ENCODE measurements at regions not wholly inside any gene's neighbourhood (a gene's known extent, or its start where the extent isn't known, plus 50 kb on each side); places are given as distances from the start of the nearest gene placed in this dataset.

DNA sequence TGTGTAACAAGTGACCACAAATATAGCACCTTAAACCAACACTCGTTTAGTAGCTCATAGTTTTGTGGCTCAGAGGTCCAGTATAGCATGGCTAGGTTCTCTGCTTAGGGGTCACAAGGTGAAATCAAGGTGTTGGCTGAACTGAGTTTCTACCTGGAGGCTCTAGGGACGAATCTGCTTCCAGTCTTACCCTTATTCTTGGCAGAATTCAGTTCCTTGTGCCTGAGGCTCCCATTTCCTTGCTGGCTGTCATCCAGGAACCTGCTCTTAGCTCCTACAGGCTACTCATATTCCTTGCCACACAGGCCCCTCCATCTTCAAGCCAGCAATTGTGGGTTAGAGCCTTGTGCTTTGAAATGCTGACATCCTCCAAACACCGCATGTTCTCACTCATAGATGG, 212.3 kb upstream of the CDH13 start:
- TF ChIP-seq SOX6 (IDR thresholded peaks at IDR 0.05): no peak
- no peak for TF ChIP-seq SOX6 (CRISPR knock-in tag; IDR thresholded peaks at IDR 0.05)
- TF ChIP-seq U2AF1 (optimal IDR thresholded peaks at IDR 0.05; ENCODE audit: low read depth, low read length): no peak
- TF ChIP-seq KDM1A (CRISPR knock-in tag; IDR thresholded peaks at IDR 0.05): no peak
- TF ChIP-seq MIER2 (CRISPR knock-in tag; IDR thresholded peaks at IDR 0.05): no peak
- TF ChIP-seq, protein P1, sequence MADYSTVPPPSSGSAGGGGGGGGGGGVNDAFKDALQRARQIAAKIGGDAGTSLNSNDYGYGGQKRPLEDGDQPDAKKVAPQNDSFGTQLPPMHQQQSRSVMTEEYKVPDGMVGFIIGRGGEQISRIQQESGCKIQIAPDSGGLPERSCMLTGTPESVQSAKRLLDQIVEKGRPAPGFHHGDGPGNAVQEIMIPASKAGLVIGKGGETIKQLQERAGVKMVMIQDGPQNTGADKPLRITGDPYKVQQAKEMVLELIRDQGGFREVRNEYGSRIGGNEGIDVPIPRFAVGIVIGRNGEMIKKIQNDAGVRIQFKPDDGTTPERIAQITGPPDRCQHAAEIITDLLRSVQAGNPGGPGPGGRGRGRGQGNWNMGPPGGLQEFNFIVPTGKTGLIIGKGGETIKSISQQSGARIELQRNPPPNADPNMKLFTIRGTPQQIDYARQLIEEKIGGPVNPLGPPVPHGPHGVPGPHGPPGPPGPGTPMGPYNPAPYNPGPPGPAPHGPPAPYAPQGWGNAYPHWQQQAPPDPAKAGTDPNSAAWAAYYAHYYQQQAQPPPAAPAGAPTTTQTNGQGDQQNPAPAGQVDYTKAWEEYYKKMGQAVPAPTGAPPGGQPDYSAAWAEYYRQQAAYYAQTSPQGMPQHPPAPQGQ (CRISPR knock-in tag; IDR thresholded peaks at IDR 0.05; ENCODE audit: borderline replicate concordance): no peak
- TF ChIP-seq, protein P2, sequence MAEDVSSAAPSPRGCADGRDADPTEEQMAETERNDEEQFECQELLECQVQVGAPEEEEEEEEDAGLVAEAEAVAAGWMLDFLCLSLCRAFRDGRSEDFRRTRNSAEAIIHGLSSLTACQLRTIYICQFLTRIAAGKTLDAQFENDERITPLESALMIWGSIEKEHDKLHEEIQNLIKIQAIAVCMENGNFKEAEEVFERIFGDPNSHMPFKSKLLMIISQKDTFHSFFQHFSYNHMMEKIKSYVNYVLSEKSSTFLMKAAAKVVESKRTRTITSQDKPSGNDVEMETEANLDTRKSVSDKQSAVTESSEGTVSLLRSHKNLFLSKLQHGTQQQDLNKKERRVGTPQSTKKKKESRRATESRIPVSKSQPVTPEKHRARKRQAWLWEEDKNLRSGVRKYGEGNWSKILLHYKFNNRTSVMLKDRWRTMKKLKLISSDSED (CRISPR knock-in tag; IDR thresholded peaks at IDR 0.05): no peak
- TF ChIP-seq, protein P3, sequence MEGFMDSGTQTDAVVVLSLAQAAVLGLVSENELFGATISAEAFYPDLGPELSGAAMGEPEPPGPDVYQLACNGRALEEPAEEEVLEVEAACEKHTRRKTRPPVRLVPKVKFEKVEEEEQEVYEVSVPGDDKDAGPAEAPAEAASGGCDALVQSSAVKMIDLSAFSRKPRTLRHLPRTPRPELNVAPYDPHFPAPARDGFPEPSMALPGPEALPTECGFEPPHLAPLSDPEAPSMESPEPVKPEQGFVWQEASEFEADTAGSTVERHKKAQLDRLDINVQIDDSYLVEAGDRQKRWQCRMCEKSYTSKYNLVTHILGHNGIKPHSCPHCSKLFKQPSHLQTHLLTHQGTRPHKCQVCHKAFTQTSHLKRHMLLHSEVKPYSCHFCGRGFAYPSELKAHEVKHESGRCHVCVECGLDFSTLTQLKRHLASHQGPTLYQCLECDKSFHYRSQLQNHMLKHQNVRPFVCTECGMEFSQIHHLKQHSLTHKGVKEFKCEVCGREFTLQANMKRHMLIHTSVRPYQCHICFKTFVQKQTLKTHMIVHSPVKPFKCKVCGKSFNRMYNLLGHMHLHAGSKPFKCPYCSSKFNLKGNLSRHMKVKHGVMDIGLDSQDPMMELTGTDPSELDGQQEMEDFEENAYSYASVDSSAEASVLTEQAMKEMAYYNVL (CRISPR knock-in tag; IDR thresholded peaks at IDR 0.05; ENCODE audit: borderline replicate concordance): no peak
- TF ChIP-seq, protein P4, sequence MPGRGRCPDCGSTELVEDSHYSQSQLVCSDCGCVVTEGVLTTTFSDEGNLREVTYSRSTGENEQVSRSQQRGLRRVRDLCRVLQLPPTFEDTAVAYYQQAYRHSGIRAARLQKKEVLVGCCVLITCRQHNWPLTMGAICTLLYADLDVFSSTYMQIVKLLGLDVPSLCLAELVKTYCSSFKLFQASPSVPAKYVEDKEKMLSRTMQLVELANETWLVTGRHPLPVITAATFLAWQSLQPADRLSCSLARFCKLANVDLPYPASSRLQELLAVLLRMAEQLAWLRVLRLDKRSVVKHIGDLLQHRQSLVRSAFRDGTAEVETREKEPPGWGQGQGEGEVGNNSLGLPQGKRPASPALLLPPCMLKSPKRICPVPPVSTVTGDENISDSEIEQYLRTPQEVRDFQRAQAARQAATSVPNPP (CRISPR knock-in tag; IDR thresholded peaks at IDR 0.05): no peak
- no peak for TF ChIP-seq ZNF331 (CRISPR knock-in tag; IDR thresholded peaks at IDR 0.05)
- TF ChIP-seq, protein P5, sequence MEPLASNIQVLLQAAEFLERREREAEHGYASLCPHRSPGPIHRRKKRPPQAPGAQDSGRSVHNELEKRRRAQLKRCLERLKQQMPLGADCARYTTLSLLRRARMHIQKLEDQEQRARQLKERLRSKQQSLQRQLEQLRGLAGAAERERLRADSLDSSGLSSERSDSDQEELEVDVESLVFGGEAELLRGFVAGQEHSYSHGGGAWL (CRISPR knock-in tag; IDR thresholded peaks at IDR 0.05): no peak
- TF ChIP-seq TRIM24 (CRISPR knock-in tag; IDR thresholded peaks at IDR 0.05): no peak
- TF ChIP-seq, protein P6, sequence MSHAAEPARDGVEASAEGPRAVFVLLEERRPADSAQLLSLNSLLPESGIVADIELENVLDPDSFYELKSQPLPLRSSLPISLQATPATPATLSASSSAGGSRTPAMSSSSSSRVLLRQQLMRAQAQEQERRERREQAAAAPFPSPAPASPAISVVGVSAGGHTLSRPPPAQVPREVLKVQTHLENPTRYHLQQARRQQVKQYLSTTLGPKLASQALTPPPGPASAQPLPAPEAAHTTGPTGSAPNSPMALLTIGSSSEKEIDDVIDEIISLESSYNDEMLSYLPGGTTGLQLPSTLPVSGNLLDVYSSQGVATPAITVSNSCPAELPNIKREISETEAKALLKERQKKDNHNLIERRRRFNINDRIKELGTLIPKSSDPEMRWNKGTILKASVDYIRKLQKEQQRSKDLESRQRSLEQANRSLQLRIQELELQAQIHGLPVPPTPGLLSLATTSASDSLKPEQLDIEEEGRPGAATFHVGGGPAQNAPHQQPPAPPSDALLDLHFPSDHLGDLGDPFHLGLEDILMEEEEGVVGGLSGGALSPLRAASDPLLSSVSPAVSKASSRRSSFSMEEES (CRISPR knock-in tag; IDR thresholded peaks at IDR 0.05): no peak
- no peak for TF ChIP-seq ZNF775 (CRISPR knock-in tag; IDR thresholded peaks at IDR 0.05; ENCODE audit: borderline replicate concordance)
- 17% methylated on average over 3 of the region's 3 CpGs for WGBS (ENCODE audit: low lambda C conversion rate)
- Histone ChIP-seq H3K4me3 (replicated peaks in 1 of 3; ENCODE audit: insufficient read depth in 1 of 3, low read depth in 2 of 3, low read length in 3 of 3) (no peak overlapping the region), H3K27ac (ENCODE audit: extremely low read length, insufficient read depth, low read length) (no peak overlapping the region), H3K4me1 (ENCODE audit: insufficient read depth, low read length) (no peaks in the 10 kb centered on the region), H3K9me3 (ENCODE audit: low read length) (no peaks in the 10 kb centered on the region), H3K79me2 (ENCODE audit: insufficient read depth, low read length) (no peaks in the 10 kb centered on the region), H3K27me3 (ENCODE audit: control insufficient read depth in 1 of 2, insufficient read depth in 2 of 2, low read length in 2 of 2) (peaks cover 0 to 1% of the 10 kb centered on the region in 2 experiments; a peak in 2 of 5 replicates), H3K4me2 (ENCODE audit: low read depth, low read length) (no peak overlapping the region), H4K20me1 (ENCODE audit: insufficient read depth, low read length) (no peaks in the 10 kb centered on the region), H3K36me3 (replicated peaks in 1 of 2; ENCODE audit: control insufficient read depth in 1 of 2, insufficient read depth in 2 of 2, low read length in 2 of 2) (no peaks in the 10 kb centered on the region), H2AFZ (ENCODE audit: low read length) (no peak overlapping the region), H3K9ac (ENCODE audit: insufficient read depth, low read depth, low read length) (no peak overlapping the region)
- ATAC-seq (no peak), DNase-seq (ENCODE audit: low spot score) (no peak), FAIRE-seq (no peak)
- ChIA-PET CTCF (ENCODE audit: low intra/inter-chr PET ratio, low total read pairs) (no interaction called here), POLR2A (no interaction called here)
- no TSS peak for BruUV-seq (replicated peaks)
- intact Hi-C loops (cut with micrococcal nuclease; ENCODE audit: unreplicated experiment): no loop called here
- in situ Hi-C loops (cut with HindIII; ENCODE audit: extremely low pct_ligation_motif_present, low pct_unique_long_range_greater_than_20kb): no loop called here
